Stimulated activated naive CD8-positive, alpha-beta T cell treated with anti-CD3 and anti-CD28 coated beads, Interleukin-15, amount 100 ng/mL, for 72 hours (primary cell): ENCODE measurements at regions not wholly inside any gene's neighbourhood (a gene's known extent, or its start where the extent isn't known, plus 50 kb on each side); places are given as distances from the start of the nearest gene placed in this dataset.

Experiments
- ATAC-seq: fragments of 150-1000 bp; cut with Tn5 transposase; 2 replicates; pipeline ENCODE4 v1.10.0; 2021; ENCODE audit warnings: mild to moderate bottlenecking, moderate library complexity
- DNase-seq, 2 donors: peaks; one replicate each; pipeline ENCODE4 v3.0.0; 2021 to 2022
- H3K27ac Mint-ChIP-seq, 2 donors: one replicate each; pipeline ENCODE4 v1.8.0; 2022; ENCODE audit warnings: mild to moderate bottlenecking in 2 of 2, mixed read lengths in 2 of 2, moderate library complexity in 2 of 2
- H3K27me3 Mint-ChIP-seq: one replicate; pipeline ENCODE4 v1.8.0; 2022; ENCODE audit warnings: mixed read lengths
- H3K4me1 Mint-ChIP-seq: one replicate; pipeline ENCODE4 v1.8.0; 2022; ENCODE audit warnings: mild to moderate bottlenecking, mixed read lengths
- H3K4me3 Mint-ChIP-seq, 2 donors: one replicate each; pipeline ENCODE4 v1.8.0; 2022; ENCODE audit warnings: mild to moderate bottlenecking in 2 of 2, mixed read lengths in 2 of 2, moderate library complexity in 1 of 2
- H3K9me3 Mint-ChIP-seq, 2 donors: one replicate each; pipeline ENCODE4 v1.8.0; 2022; ENCODE audit warnings: mixed read lengths in 2 of 2

DNA sequence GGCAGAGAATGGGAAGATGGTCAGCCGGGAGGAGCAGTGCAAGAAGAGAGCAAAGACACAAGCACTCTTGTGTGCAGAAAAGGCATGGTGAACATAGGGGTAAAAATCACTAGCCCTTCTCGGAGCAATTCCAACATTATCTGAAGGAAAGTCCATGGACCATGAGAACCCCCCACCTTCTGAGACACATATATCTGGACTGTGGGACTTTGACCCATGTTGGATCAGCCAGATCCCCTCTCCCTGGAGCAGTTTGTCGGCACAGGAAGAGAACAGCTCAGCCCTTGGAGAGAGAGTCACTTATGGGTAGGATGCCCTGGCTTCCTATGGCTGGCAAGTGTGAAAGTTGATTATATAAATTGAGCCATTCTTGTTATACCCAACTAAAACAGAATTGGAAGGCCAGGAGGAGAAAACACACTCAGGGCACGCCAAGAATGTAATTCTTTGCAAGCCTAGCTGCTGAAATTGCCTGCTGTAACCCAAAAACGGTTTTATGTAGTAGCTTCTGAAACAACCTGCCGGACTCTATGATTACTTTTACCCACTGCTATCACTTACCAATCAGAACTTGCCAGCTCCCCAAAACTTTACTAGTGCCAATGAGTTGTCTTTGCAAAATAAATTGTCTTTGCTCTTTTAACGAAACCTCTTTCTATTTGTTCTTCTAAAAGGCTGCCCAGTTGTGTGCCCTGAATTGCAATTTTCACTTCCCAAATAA, 62.8 kb upstream of the ZNF599 start:
- no peak overlapping the region for H3K4me3 Mint-ChIP-seq
- no peak for DNase-seq
- no peaks in the 10 kb centered on the region for H3K9me3 Mint-ChIP-seq
- ATAC-seq, result no peak
- H3K27ac Mint-ChIP-seq, result no peak overlapping the region
- peaks cover 23% of the 10 kb centered on the region for H3K4me1 Mint-ChIP-seq
- no peaks in the 10 kb centered on the region for H3K27me3 Mint-ChIP-seq

- H3K27me3 Mint-ChIP-seq, result no peaks in the 10 kb centered on the region
- peaks cover 23% of the 10 kb centered on the region for H3K4me1 Mint-ChIP-seq
- no peaks in the 10 kb centered on the region for H3K9me3 Mint-ChIP-seq
- DNase-seq (no peak), ATAC-seq (no peak)
- no peak overlapping the region for H3K4me3 Mint-ChIP-seq
- no peak overlapping the region for H3K27ac Mint-ChIP-seq
Observed at GRCh38 chr19:34834472-34835061, 61.6 kb upstream of the ZNF599 start.

DNA sequence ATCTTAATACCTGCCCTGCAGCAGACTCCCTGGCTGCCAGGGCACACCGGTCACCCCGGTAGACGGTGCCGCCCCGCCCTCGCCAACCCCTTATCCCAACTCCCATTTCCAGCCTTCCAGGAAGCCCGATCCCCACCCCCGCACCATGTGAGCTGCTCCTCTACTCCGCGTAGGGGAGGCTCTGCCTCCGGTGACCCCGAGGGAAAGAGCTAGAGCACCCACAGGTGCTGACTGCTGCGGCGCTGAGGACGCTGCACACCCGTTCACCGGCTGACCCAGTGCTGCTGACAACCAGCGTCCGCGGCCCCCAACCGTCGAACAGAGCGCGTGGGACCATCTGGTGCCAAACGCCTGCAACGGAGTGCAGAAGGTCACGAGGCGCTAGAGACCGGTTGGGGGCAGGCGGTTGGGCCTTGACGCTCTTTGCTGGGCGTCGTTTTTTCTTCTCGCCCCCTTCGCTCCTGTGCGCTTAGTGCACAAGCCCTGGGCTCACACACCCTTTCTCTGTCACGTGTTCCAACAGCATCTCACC, 59.6 kb upstream of the ZNF599 start:
- no peak overlapping the region for H3K4me3 Mint-ChIP-seq
- peaks cover 8% of the 10 kb centered on the region for H3K4me1 Mint-ChIP-seq
- ATAC-seq (no peak), DNase-seq (no peak)
- H3K27ac Mint-ChIP-seq, result no peak overlapping the region
- H3K9me3 Mint-ChIP-seq, result no peaks in the 10 kb centered on the region
- H3K27me3 Mint-ChIP-seq, result no peaks in the 10 kb centered on the region

DNA sequence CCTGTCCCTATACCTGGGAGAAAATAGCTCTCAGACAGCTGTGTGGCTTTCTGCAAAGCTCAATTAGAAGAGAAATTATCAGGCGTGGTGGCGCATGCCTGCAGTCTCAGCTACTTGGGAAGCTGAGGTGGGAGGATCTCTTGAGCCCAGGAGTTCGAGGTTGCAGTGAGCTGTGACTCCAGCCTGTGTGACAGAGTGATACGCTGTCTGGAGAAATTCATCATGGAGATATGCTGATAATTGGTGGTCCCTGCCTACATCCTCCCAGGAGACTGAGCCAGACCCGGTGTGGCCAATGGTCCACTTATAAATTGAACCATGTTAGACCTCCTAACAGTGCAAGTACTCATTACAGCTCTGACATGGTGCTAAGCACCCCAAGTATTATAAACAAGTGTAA, 58.7 kb upstream of the ZNF599 start:
- Mint-ChIP-seq H3K27me3 (no peaks in the 10 kb centered on the region), H3K27ac (no peak overlapping the region), H3K4me3 (no peak overlapping the region), H3K4me1 (no peaks in the 10 kb centered on the region), H3K9me3 (no peaks in the 10 kb centered on the region)
- ATAC-seq, result no peak
- DNase-seq, result no peak

DNA sequence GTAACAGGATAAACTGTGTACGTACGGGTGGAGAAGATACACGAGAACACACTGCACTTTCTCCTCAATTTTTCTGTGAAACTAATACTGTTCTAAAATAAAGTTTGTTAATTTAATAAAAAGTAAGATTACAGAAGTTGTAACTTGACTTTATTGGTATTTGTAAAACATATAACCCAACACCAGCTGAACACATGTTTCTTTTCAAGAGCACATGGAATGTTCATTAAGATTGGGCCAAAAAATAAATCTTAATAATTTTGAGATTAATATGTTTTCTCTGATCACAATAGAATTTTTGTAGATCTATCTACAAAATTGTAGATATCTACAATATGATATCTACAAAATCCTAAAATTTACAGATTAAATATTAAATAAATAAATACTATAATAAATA, 55.1 kb upstream of the ZNF599 start:
- Mint-ChIP-seq H3K4me1 (no peaks in the 10 kb centered on the region), H3K27ac (no peak overlapping the region), H3K27me3 (no peaks in the 10 kb centered on the region), H3K4me3 (no peak overlapping the region), H3K9me3 (no peaks in the 10 kb centered on the region)
- ATAC-seq (no peak), DNase-seq (no peak)

GRCh38 chr19:34825212-34825611, 52.2 kb upstream of the ZNF599 start:
- no peak overlapping the region for H3K27ac Mint-ChIP-seq
- H3K4me1 Mint-ChIP-seq, result no peaks in the 10 kb centered on the region
- DNase-seq (no peak), ATAC-seq (no peak)
- no peak overlapping the region for H3K4me3 Mint-ChIP-seq
- H3K9me3 Mint-ChIP-seq, result no peaks in the 10 kb centered on the region
- H3K27me3 Mint-ChIP-seq, result no peaks in the 10 kb centered on the region

- Mint-ChIP-seq H3K4me1 (no peaks in the 10 kb centered on the region), H3K9me3 (no peaks in the 10 kb centered on the region), H3K4me3 (no peak overlapping the region), H3K27me3 (no peaks in the 10 kb centered on the region), H3K27ac (no peak overlapping the region)
- ATAC-seq (no peak), DNase-seq (no peak)
Observed at GRCh38 chr19:34824686-34825085, 51.7 kb upstream of the ZNF599 start.
